GM12864 (cell line): ENCODE measurements at regions not wholly inside any gene's neighbourhood (a gene's known extent, or its start where the extent isn't known, plus 50 kb on each side); places are given as distances from the start of the nearest gene placed in this dataset.

Experiments
- DNase-seq: peaks from one replicate; pipeline ENCODE4 v3.0.0-alpha.2; 2011; ENCODE audit warnings: low read depth
- H3K4me3 ChIP-seq: 2 replicates; pipeline ENCODE4 v1.5.1; 2011; ENCODE audit warnings: mild to moderate bottlenecking, low read depth, low read length, control low read depth
- TF ChIP-seq, protein P1 (sequence below): IDR thresholded peaks from 2 replicates; pipeline ENCODE4 v1.5.1; 2011; ENCODE audit warnings: low read depth, mild to moderate bottlenecking, moderate library complexity, low read length, control low read depth, inconsistent platforms; ENCODE audit errors: missing control alignments

DNA sequence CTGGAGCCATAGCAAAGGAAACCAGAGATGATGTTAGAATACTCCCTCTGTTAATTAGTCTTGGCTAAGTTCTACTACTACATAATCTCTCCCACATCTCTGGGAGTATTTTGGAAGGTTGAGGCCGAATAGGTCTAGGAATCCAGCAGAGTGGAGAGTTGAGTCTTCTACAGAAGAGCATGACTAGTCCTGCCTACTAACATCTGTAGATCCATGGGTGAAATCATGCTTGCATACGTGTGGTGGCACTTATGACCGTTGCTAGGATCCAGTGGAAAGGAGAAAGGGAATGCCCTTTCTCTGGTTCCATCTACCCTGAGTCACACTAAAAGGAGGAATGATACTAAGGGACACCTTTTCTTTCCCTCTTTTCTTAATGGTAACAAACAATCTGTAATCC is 425.4 kb downstream of the KDM5D start:
- DNase-seq, result no peak
- no peak overlapping the region for H3K4me3 ChIP-seq
- TF ChIP-seq, protein P1, sequence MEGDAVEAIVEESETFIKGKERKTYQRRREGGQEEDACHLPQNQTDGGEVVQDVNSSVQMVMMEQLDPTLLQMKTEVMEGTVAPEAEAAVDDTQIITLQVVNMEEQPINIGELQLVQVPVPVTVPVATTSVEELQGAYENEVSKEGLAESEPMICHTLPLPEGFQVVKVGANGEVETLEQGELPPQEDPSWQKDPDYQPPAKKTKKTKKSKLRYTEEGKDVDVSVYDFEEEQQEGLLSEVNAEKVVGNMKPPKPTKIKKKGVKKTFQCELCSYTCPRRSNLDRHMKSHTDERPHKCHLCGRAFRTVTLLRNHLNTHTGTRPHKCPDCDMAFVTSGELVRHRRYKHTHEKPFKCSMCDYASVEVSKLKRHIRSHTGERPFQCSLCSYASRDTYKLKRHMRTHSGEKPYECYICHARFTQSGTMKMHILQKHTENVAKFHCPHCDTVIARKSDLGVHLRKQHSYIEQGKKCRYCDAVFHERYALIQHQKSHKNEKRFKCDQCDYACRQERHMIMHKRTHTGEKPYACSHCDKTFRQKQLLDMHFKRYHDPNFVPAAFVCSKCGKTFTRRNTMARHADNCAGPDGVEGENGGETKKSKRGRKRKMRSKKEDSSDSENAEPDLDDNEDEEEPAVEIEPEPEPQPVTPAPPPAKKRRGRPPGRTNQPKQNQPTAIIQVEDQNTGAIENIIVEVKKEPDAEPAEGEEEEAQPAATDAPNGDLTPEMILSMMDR, result no peak

DNA sequence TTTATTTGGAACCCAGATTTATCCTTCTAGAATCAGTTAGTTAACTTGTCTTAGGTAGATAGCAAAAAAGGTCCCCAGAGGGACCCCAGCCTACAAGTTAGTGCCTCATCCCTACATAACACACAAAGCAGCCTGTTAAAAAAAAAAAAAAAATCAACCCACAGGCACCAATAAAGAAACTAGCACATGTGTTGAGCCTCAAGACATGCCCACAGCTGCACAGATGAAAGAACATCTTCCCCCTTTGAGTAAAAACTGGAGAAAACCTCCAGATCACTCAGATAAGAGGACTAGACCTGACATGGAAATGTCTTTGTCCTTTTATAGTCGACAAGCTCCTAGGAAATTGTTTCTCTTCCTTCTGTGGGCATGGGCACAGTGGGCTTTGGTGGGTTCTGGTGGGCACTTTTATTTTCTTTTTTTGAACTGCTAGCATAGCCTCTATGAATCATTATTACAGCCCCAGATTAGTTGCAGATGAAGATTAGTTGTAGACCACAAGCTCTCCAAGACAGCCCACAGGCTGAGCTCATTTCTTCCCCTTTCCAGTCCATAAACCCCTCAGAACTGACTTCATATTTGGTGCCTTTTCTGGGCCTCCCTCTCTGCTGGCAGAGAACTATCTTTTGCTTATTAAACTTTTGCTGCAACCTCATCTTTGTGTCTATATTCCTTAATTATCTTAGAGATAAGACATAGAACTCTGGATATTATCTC is 427.1 kb downstream of the KDM5D start:
- no peak for DNase-seq
- TF ChIP-seq, protein P1, result no peak
- no peak overlapping the region for H3K4me3 ChIP-seq

GRCh38 chrY:19307627-19308026 is 436.9 kb downstream of the KDM5D start:
- no peak for DNase-seq
- H3K4me3 ChIP-seq, result no peak overlapping the region
- TF ChIP-seq, protein P1, result no peak

DNA sequence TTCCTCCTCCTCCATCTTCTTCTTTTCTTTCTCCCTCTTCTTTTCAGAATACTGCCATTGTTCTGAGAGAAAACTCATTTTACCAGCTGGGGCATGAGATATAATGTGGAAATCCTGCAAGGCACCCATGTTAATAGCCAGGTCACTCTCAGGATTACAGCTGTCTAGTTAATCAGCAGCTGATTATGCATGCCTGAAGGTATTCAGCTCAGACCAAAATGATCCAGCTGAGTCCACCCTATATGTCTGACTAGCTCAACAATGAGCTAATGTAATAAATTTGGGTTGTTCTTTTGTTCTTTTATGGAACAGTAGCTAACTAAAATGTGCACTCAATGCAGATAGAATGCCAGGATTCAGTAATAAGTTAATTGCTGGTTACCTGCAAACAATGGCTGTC is 441.4 kb downstream of the KDM5D start:
- DNase-seq, result no peak
- TF ChIP-seq, protein P1, result no peak
- H3K4me3 ChIP-seq, result no peak overlapping the region

- no peak for DNase-seq
- TF ChIP-seq, protein P1, result no peak
- H3K4me3 ChIP-seq, result no peak overlapping the region
Observed at GRCh38 chrY:19290925-19291324, 453.6 kb downstream of the KDM5D start.

- H3K4me3 ChIP-seq, result no peak overlapping the region
- TF ChIP-seq, protein P1, result no peak
- no peak for DNase-seq
Observed at GRCh38 chrY:19274076-19274475, 470.4 kb downstream of the KDM5D start.

GRCh38 chrY:19268331-19268730 is 476.2 kb downstream of the KDM5D start:
- no peak overlapping the region for H3K4me3 ChIP-seq
- no peak for DNase-seq
- TF ChIP-seq, protein P1, result no peak
